HG02938 (cell line): ENCODE measurements at regions not wholly inside any gene's neighbourhood (a gene's known extent, or its start where the extent isn't known, plus 50 kb on each side); places are given as distances from the start of the nearest gene placed in this dataset.
"Not testable (repeated sequence)": the region's sequence is repeated elsewhere in the genome, so short reads cannot be mapped to it uniquely, and the experiment has no call there.

Source experiments
- ATAC-seq: cut with Tn5 transposase; IDR thresholded peaks from one replicate; pipeline ENCODE4 v1.9.1; 2021; ENCODE audit warnings: mild to moderate bottlenecking, moderate library complexity; ENCODE audit not compliant: unreplicated experiment

DNA sequence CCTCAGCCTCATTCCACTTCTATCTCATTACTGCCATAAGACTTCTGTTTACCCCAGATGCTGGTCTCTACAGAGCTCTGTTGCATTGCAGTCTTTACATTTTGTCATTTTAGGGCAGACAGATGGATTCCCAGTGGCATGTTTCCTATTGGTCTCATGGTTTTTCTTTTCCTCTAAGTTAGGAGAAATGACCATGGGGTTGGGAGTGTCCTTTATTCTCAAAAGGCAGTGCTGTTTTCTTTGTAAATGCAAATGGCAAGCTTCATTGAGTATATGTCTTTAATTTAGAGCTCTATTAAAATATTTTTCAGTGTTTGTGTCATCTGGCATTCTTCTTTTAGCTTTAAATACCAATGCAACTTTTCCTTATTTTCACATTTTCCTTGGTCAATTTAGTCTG, 57.0 kb downstream of the MSTN start:
- no peak for ATAC-seq

DNA sequence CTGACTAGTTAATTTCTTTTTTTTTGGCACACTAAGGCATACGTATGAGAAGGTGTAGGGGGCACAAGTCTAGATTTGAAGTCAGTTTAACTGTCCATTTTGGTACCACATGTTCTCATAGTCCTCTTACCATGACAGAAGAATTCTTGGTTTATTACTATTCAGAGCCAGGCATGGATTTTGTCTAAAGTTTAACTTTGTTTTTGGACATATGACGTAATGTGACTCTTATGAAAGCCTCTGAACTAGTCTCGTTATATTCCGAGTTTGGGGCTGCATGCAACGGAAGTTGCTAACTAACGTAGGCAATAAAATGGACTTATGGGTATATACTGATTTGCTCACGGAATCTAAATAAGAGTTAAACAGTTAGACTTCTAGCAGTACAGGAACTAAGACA, 62.9 kb downstream of the MSTN start:
- ATAC-seq, result no peak

DNA sequence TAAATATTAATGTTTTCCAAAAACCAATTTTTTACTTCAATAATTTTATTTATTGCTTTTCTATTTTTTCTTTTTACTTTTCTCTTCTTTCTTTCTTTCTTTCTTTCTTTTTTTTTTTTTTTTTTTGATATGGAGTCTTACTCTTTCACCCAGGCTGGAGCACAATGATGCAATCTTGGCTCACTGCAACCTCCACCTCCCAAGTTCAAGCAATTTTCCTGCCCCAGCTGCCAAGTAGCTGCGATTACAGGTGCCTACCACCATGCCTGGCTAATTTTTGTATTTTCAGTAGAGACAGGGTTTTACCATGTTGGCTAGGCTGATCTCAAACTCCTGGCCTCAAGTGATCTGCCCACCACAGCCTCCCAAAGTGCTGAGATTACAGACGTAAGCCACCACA, 63.9 kb downstream of the MSTN start:
- ATAC-seq, result not testable (repeated sequence)

DNA sequence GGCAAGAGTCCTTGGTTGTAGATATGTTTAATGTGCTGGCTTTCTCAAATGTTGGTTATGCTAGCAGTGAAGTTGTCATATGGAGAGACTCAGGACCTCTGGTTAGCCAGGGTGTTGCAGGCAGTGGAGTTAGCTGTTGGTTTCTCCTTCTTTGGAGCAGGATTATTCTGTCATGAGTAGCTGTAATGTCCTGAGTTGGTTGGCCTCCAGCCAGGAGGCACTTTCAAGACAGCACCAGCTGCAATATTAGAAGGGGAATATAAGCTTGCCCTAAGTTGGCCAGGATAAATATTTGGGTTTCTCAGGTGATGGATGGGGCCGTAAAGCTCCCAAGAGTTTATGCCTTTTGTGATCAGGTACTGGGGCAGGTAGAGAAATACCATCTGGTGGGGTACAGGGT, 65.5 kb downstream of the MSTN start:
- no peak for ATAC-seq

DNA sequence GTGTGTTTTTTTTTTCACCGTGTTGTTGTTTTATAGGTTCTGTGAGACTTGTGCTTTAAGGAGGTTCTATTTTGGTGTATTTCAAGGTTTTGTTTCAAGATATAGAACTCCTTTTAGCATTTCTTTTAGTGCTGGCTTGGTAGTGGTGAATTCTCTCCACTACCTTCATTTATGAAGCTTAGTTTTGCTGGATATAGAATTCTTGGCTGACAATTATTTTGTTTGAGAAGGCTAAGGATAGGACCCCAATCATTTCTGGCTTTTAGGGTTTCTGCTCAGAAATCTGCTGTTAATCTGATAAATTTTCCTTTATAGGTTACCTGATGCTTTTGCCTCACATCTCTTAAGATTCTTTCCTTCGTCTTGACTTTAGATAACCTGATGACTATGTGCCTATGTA, 66.8 kb downstream of the MSTN start:
- no peak for ATAC-seq

DNA sequence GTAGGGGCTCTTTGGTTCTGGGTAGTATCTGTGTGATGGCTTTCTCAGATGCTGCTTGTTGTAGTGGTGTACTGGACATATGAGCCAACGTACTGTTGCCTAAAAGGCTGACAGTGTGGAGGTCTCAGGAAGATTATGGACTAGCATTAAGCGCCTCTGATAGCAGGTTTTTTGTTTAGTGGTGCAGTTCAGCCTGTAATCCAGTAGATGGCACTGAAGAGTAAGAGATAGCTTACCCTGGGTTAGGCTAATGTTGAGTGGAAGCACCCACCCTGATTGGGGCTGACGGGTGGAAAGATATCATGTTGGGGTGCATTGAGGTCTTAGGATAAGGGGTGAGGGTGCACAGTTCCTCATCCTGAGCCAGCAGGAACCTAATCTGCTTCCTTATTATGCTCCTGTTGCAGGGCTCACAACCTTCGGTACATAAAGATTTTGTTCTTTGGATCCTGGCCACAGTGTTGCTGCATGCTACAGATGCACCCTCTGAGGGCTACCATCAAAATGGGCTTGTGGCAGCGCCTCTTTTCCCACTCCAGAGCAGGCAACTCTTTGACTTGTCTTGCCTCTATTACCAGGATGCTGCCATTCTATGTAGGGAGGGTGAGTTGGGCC, 79.6 kb downstream of the MSTN start:
- ATAC-seq, result no peak

DNA sequence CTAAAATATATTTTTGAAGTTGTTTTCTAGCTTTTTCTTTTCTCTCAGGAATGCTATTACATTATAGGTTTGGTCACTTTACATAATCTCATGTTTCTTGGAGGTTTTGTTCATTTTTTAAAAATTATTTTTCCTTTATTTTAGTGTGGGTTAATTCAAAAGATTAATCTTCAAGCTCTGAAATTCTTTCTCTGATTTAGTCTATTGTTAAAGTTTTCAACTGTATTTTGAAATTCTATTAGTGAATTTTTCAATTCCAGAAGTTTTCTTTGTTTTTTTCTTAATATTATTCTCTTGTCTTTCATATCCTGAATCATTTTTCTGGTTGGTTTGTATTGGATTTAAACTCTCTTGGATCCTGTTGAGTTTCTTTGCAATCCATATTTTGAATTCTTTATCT, 80.4 kb downstream of the MSTN start:
- no peak for ATAC-seq

DNA sequence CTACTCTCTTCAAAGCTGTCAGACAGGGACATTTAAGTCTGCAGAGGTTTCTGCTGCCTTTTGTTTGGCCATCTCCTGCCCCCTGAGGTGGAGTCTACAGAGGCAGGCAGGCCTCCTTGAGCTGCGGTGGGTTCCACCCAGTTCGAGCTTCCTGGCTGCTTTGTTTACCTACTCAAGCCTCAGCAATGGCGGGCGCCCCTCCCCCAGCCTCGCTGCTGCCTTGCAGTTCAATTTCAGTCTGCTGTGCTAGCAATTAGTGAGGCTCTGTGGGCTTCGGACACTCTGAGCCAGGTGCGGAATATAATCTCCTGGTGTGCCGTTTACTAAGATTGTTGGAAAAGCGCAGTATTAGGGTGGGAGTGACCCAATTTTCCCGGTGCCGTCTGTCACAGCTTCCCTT, 86.0 kb downstream of the MSTN start:
- ATAC-seq, result not testable (repeated sequence)

DNA sequence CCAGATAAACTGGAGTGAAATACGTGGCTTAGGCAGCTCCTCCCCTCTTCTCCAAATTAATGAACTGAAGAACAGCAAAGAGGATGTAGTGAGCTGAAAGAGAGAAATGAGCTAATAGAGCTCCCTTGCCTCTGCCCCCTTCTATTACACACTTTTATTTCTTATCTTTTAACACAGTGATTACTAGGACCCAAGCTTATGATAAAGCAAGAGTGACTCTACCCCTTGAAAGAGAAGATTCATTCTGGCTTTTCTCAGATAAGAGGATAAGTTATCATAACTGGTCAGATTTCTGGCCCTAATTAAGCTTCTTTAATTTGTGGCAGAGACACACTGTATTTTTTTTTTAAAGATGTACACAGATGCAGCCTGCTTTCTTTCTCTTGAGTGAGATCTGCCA, 102.2 kb downstream of the MSTN start:
- ATAC-seq, result no peak

DNA sequence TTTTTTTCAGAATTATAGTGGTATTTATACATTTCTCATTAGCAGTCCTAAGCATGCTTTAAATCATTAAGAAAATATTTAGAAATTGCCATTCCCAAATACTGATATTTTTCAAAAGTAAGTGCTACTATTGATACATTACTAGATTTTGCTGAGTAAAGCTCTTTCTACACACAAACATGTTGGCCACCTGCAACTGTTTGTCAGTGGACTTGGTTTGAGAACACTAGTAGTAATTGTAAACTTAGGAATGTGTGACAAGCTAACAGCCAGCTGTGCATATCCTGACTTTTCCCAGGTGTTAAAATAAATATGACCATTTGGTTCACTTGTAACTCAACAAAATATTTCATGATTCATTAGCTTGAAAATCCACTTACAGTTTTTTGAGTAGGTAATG, 103.1 kb downstream of the MSTN start:
- ATAC-seq, result no peak

DNA sequence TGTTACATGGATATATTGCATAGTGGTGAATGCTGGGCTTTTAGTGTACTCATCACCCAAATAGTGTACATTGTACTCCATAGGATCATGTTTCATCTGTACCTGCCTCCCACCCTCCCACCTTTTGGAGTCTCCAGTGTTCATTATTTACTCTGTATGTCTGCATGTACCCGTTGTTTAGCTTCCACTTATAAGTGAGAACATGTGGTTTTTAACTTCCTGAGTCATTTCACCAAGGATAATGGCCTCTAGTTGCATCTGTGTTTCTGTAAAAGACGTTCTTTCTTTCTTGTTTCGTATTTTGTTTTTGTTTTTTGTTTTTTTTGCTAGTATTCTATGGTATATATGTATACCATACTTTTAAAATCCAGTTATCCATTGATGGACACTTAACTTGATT, 107.5 kb downstream of the MSTN start:
- peak; percentile 70 for ATAC-seq

DNA sequence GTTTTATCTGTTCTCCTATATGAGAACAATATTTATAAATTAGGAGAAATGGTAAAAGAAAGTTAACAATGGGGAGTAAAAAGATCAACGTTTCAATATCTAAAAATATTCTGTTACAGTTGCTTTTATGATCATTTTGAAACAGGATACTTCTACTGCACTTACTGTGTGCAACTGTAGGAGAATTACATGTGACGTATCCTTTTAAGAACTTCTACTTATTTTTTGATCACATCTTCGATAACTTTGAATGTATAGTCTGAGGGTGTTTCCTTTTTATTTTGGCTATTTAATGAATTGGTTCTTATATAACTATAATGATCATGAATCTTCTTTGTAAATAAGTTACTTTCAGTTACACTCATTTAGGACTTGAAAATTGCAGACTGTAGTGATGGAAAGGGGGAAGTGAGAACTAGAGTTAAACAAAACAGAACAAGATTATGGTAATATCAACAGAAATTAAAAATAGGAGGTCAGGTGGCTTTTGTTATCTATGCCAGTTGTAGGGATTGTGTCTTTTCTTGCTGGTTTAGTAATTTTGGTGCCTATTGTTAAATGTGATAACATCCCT, 109.9 kb downstream of the MSTN start:
- ATAC-seq, result peak; percentile 91

DNA sequence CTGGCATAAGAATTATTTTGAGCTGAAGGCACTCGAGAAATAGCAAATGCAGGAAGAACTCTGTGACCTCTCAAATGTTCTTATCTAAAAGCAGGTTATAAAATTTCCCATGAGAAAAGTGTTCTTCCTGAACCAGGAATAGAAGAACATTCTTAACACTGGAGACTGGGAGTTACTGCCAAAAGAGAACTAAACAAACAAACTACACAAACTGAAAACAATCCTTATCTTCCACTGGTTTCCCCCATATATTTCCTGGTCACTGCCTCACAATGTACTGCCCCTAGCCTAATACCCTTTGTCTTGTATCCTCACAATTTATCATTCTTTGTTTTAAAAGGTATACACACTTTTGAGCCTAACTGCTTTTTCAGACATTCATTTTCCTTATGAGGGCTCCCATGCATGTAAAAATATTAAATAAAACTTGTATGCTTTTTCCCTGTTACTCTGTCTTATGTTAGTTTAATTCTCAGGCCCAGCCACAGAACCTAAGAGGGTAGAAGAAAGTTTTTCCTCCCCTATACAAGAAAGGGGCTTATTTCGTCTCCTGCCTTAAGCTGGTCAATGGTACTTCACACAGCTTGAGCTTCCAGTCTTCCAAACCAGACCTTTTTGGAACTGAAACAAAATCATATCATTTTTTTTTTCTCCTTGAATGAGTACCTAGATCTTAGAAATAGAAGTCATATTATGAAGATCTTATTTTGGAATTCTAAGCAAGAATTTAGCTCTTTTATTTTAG, 110.6 kb downstream of the MSTN start:
- peak; percentile 10 for ATAC-seq

DNA sequence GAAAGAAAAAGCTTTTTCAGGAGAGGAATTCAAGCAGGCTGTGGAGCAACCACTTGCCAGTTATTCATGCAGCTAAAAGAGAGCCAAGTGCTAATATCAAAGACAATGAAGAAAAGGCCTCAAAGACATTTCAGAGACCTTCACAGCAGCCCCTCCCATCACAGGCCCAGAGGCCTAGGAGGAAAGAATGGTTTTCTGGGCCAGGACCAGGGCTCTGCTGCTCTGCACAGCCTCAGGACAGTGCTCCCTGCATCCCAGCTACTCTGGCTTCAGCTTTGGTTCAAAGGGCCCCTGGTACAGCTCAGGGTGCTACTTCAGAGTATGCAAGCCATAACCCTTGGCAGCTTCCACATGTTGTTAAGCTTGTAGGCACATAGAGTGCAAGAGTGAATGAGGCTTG, 119.5 kb downstream of the MSTN start:
- no peak for ATAC-seq

DNA sequence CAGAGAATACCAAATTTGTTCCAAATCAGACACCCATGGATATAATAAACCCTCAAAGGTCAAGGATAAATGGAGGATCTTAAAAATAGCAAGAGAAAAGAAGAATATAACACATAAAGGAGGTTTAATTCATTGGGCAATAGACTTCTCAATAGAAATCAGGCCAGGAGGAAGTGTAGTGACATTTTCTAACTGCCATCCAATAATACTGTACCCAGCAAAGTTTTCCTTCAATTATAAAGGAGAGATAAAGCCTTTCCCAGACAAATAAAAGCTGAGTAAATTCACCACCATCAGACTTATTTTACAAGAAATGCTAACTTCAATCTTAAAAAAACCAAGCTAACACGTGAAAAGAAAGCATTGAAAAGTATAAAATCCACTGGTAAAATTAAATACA, 121.6 kb downstream of the MSTN start:
- no peak for ATAC-seq

DNA sequence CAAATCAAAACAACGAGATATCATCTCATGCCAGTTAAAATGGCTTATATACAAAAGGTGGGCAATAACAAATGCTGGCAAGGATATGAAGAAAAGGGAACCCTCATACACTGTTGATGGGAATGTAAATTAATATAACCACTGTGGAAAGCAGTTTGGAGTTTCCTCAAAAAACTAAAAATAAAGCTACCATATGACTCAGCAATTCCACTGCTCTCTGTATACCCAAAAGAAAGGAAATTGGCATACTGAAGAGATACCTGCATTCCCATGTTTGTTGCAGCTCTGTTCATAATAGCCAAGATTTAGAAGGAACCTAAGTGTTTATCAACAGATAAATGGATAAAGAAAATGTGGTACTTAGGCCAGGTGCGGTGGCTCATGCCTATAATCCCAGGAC, 124.8 kb downstream of the MSTN start:
- ATAC-seq, result no peak

DNA sequence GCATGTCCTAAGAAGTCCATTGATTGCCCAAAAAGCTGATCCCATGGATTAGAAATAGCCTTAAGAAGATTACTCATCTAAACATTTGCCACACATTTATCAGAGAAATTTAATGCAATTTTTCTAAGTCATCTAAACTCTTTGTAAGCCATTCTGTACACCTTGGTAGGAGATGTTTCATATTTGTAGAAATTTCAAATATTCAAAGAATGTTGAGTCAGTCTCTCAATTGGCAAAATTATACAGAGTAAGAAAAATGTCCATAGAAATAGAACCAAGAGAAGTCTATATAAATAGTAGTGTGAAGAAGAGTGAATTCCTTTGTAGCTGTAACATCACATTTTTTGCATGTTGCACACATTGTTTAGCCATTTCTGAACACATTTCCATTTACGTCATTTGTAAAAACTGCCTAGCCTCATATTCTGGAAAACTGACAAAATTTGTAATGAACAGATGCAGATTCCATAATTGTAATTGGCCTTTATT, 128.6 kb downstream of the MSTN start:
- ATAC-seq, result no peak

DNA sequence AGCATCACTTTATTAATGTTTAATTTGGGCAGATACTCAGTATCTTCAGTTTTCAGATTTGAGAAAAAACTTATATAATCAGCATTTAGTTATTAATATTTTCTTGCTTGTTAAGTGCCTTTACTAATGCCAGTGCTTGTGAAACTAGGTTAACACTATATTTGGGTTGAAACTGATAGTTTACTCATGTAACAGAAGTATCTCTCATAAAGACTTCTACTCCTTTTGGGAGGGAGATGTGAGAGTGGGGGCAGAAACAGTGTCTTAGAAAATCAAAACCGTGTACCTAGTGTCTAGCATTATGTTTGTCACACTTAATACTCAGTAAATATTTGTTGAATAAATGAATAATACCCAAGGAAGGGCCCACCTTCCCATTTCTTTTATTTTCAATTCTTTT, 129.5 kb downstream of the MSTN start:
- peak; percentile 98 for ATAC-seq

DNA sequence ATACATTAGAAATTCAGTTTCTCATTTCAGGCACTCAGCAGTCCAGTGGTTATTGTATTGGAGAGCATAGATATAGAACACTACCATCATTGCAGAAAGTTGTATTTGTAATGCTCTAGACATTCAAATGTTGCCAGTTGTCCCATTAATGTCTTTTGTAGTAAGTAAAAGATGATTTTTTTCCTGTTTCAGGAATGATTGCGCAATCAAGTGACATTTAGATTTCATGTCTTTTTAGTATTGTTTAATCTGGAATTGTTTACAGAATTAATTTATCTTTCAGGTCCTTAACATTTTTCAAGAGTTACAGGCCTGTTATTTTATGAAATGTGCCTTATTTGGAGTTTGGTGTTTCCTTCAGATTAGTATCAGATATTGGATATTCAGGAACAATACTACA, 134.7 kb downstream of the MSTN start:
- ATAC-seq, result no peak
